PC-3 (cell line): ENCODE measurements at regions not wholly inside any gene's neighbourhood (a gene's known extent, or its start where the extent isn't known, plus 50 kb on each side); places are given as distances from the start of the nearest gene placed in this dataset.

Experiments
- ATAC-seq: fragments of 200-7000 bp; cut with Tn5 transposase; 2 replicates; pipeline ENCODE4 v1.9.1; 2020; ENCODE audit warnings: mild to moderate bottlenecking, moderate library complexity
- BruUV-seq: library from RNA; stranded (reverse); fragments of 400-500 nt; replicated peaks from 2 replicates; lab custom pipeline; 2021; lab: Mats Ljungman, UMichigan
- CTCF ChIA-PET: fragments of 300-600 bp; sonication (Branson Sonifier 250); formaldehyde crosslinking; loops from one replicate; lab custom pipeline; 2022; ENCODE audit warnings: antibody characterized with exemption; lab: Charles Lee
- POLR2A ChIA-PET: fragments of 300-600 bp; sonication (Branson Sonifier 250); formaldehyde crosslinking; loops from one replicate; lab custom pipeline; 2022; ENCODE audit warnings: antibody characterized with exemption; ENCODE audit not compliant: unreplicated experiment; lab: Charles Lee
- DNase-seq: peaks from one replicate; pipeline ENCODE4 v3.0.0-alpha.2; 2015
- H2AFZ ChIP-seq: fragments of 300-600 bp; sonication (generic); 2 replicates; pipeline ENCODE4 v1.6.0; 2016; ENCODE audit warnings: antibody characterized with exemption, low read length
- H3F3A ChIP-seq: fragments of 300-600 bp; sonication (generic); one replicate; pipeline ENCODE4 v1.6.0; 2017; ENCODE audit warnings: antibody characterized with exemption, low read length, control low read depth, mild to moderate bottlenecking; ENCODE audit not compliant: unreplicated experiment
- H3K27ac ChIP-seq: fragments of 300-600 bp; sonication (generic); 2 replicates; pipeline ENCODE4 v1.5.1; 2016; ENCODE audit warnings: mild to moderate bottlenecking, low read length
- H3K27me3 ChIP-seq: fragments of 300-600 bp; sonication (generic); 2 replicates; pipeline ENCODE4 v1.6.1; 2016; ENCODE audit warnings: low read length, mixed read lengths
- H3K36me3 ChIP-seq: fragments of 300-600 bp; sonication (generic); 2 replicates; pipeline ENCODE4 v1.6.1; 2016; ENCODE audit warnings: low read depth, mixed run types, low read length, mixed read lengths
- H3K4me1 ChIP-seq: fragments of 300-600 bp; sonication (generic); 2 replicates; pipeline ENCODE4 v1.5.1; 2016; ENCODE audit warnings: low read length; ENCODE audit not compliant: insufficient read depth
- H3K4me2 ChIP-seq: fragments of 300-600 bp; sonication (generic); 2 replicates; pipeline ENCODE4 v1.6.0; 2016; ENCODE audit warnings: low read length
- H3K4me3 ChIP-seq: fragments of 300-600 bp; sonication (generic); 2 replicates; pipeline ENCODE4 v1.5.1; 2016; ENCODE audit warnings: mild to moderate bottlenecking, low read length, mixed read lengths
- H3K79me2 ChIP-seq: fragments of 300-600 bp; sonication (generic); 2 replicates; pipeline ENCODE4 v1.6.1; 2017; ENCODE audit warnings: low read length, mixed read lengths
- H3K9ac ChIP-seq: fragments of 300-600 bp; sonication (generic); 2 replicates; pipeline ENCODE4 v1.6.0; 2016; ENCODE audit warnings: mild to moderate bottlenecking, low read length
- H3K9me2 ChIP-seq: fragments of 300-600 bp; sonication (generic); replicated peaks from 2 replicates; pipeline ENCODE4 v1.6.1; 2016; ENCODE audit warnings: mixed run types, low read length, mixed read lengths
- H3K9me3 ChIP-seq: fragments of 300-600 bp; sonication (generic); 2 replicates; pipeline ENCODE4 v1.6.1; 2016; ENCODE audit warnings: low read length, mixed read lengths
- H4K20me1 ChIP-seq: fragments of 300-600 bp; sonication (generic); 2 replicates; pipeline ENCODE4 v1.6.1; 2016; ENCODE audit warnings: low read length, mixed read lengths
- CTCF ChIP-seq: fragments of 300-600 bp; sonication (generic); conservative IDR thresholded peaks from 2 replicates; pipeline ENCODE4 v1.5.1; 2017; ENCODE audit warnings: antibody characterized with exemption, low read depth, mild to moderate bottlenecking, low read length
- EZH2 ChIP-seq: fragments of 300-600 bp; sonication (generic); IDR thresholded peaks from one replicate; pipeline ENCODE4 v1.6.1; 2017; ENCODE audit warnings: antibody characterized with exemption, mild to moderate bottlenecking, low read length; ENCODE audit not compliant: unreplicated experiment
- EZH2phosphoT487 ChIP-seq: fragments of 300-600 bp; sonication (generic); IDR thresholded peaks from 2 replicates; pipeline ENCODE4 v1.6.1; 2018; ENCODE audit warnings: mild to moderate bottlenecking, antibody characterized with exemption, low read length, borderline replicate concordance
- intact Hi-C: fragments of 100-400 bp; cut with micrococcal nuclease; formaldehyde crosslinking; loops from 2 replicates; pipeline ENCODE4 v1.9.0; 2023

- Histone ChIP-seq H3K36me3 (no peaks in the 10 kb centered on the region), H3K4me2 (no peak overlapping the region), H3K4me1 (no peaks in the 10 kb centered on the region), H3F3A (no peaks in the 10 kb centered on the region), H3K4me3 (no peak overlapping the region), H4K20me1 (no peaks in the 10 kb centered on the region), H3K9me3 (peaks cover 20% of the 10 kb centered on the region; the same call in 1 of the 2 replicates), H3K27me3 (no peaks in the 10 kb centered on the region), H3K79me2 (no peaks in the 10 kb centered on the region), H2AFZ (no peak overlapping the region), H3K27ac (no peak overlapping the region), H3K9ac (no peak overlapping the region), H3K9me2 (no peaks in the 10 kb centered on the region)
- ATAC-seq (no peak), DNase-seq (no peak)
- BruUV-seq = no TSS peak
- POLR2A ChIA-PET = no interaction called here
- CTCF ChIA-PET = no interaction called here
- TF ChIP-seq EZH2phosphoT487 (no peak), CTCF (no peak), EZH2 (no peak)
- intact Hi-C loops = no loop called here
Observed at GRCh38 chr3:74054566-74054965, 429.8 kb upstream of the PDZRN3 start.

- no peak overlapping the region for H3K27ac ChIP-seq
- no peaks in the 10 kb centered on the region for H3K27me3 ChIP-seq
- no peak overlapping the region for H3K4me2 ChIP-seq
- H3K9me3 ChIP-seq = 0 out of 2 replicates have a peak, but pooled peaks cover 20% of the 10 kb centered on the region
- ATAC-seq (no peak), DNase-seq (no peak)
- BruUV-seq = no TSS peak
- no peak overlapping the region for H3K9ac ChIP-seq
- H3K9me2 ChIP-seq = no peaks in the 10 kb centered on the region
- CTCF ChIA-PET = no interaction called here
- no peak overlapping the region for H2AFZ ChIP-seq
- POLR2A ChIA-PET = no interaction called here
- H3K4me1 ChIP-seq = no peaks in the 10 kb centered on the region
- TF ChIP-seq EZH2 (no peak), EZH2phosphoT487 (no peak), CTCF (no peak)
- H3K36me3 ChIP-seq = no peaks in the 10 kb centered on the region
- H3K79me2 ChIP-seq = no peaks in the 10 kb centered on the region
- intact Hi-C loops = no loop called here
- H4K20me1 ChIP-seq = no peaks in the 10 kb centered on the region
- no peaks in the 10 kb centered on the region for H3F3A ChIP-seq
- H3K4me3 ChIP-seq = no peak overlapping the region
Observed at GRCh38 chr3:74053970-74054516, 429.3 kb upstream of the PDZRN3 start.

GRCh38 chr3:74049444-74049843 is 424.7 kb upstream of the PDZRN3 start:
- intact Hi-C loops = no loop called here
- DNase-seq = no peak
- CTCF ChIA-PET = no interaction called here
- H4K20me1 ChIP-seq = no peaks in the 10 kb centered on the region
- POLR2A ChIA-PET = no interaction called here
- no peak for TF ChIP-seq CTCF
- no peak for TF ChIP-seq EZH2
- no peaks in the 10 kb centered on the region for H3K36me3 ChIP-seq
- no peaks in the 10 kb centered on the region for H3F3A ChIP-seq
- H3K79me2 ChIP-seq = no peaks in the 10 kb centered on the region
- H3K9me2 ChIP-seq = no peaks in the 10 kb centered on the region
- BruUV-seq = no TSS peak
- no peaks in the 10 kb centered on the region for H3K4me1 ChIP-seq
- no peak overlapping the region for H3K4me3 ChIP-seq
- H2AFZ ChIP-seq = no peak overlapping the region
- ATAC-seq = no peak
- H3K27ac ChIP-seq = no peak overlapping the region
- H3K4me2 ChIP-seq = no peak overlapping the region
- H3K27me3 ChIP-seq = no peaks in the 10 kb centered on the region
- H3K9ac ChIP-seq = no peak overlapping the region
- H3K9me3 ChIP-seq = peaks cover 27% of the 10 kb centered on the region
